Glutamatergic neuron (in vitro differentiated cells): ENCODE measurements at regions not wholly inside any gene's neighbourhood (a gene's known extent, or its start where the extent isn't known, plus 50 kb on each side); places are given as distances from the start of the nearest gene placed in this dataset.

Experiments used
- DNase-seq: peaks from one replicate; pipeline ENCODE4 v3.0.0; 2022
- H3K27ac Mint-ChIP-seq: one replicate; pipeline ENCODE4 v1.8.0; 2020; ENCODE audit warnings: mild to moderate bottlenecking, mixed read lengths, inconsistent platforms; ENCODE audit not compliant: unreplicated experiment
- H3K27me3 Mint-ChIP-seq: one replicate; pipeline ENCODE4 v1.8.0; 2020; ENCODE audit warnings: mild to moderate bottlenecking, moderate library complexity, mixed read lengths, inconsistent platforms; ENCODE audit not compliant: unreplicated experiment
- H3K36me3 Mint-ChIP-seq: one replicate; pipeline ENCODE4 v1.8.0; 2020; ENCODE audit warnings: mild to moderate bottlenecking, mixed read lengths, inconsistent platforms; ENCODE audit not compliant: unreplicated experiment
- H3K4me1 Mint-ChIP-seq: one replicate; pipeline ENCODE4 v1.8.0; 2020; ENCODE audit warnings: mild to moderate bottlenecking, low read depth, mixed read lengths, inconsistent platforms; ENCODE audit not compliant: unreplicated experiment
- H3K4me3 Mint-ChIP-seq: one replicate; pipeline ENCODE4 v1.8.0; 2020; ENCODE audit warnings: mild to moderate bottlenecking, mixed read lengths, inconsistent platforms; ENCODE audit not compliant: unreplicated experiment
- H3K9me3 Mint-ChIP-seq: one replicate; pipeline ENCODE4 v1.8.0; 2020; ENCODE audit warnings: mild to moderate bottlenecking, moderate library complexity, mixed read lengths, inconsistent platforms; ENCODE audit not compliant: unreplicated experiment
- TF ChIP-seq, protein P1 (sequence below): fragments of 200-600 bp; sonication (generic); IDR thresholded peaks from one replicate; pipeline ENCODE4 v1.5.0; 2021; ENCODE audit not compliant: partially characterized antibody, unreplicated experiment

DNA sequence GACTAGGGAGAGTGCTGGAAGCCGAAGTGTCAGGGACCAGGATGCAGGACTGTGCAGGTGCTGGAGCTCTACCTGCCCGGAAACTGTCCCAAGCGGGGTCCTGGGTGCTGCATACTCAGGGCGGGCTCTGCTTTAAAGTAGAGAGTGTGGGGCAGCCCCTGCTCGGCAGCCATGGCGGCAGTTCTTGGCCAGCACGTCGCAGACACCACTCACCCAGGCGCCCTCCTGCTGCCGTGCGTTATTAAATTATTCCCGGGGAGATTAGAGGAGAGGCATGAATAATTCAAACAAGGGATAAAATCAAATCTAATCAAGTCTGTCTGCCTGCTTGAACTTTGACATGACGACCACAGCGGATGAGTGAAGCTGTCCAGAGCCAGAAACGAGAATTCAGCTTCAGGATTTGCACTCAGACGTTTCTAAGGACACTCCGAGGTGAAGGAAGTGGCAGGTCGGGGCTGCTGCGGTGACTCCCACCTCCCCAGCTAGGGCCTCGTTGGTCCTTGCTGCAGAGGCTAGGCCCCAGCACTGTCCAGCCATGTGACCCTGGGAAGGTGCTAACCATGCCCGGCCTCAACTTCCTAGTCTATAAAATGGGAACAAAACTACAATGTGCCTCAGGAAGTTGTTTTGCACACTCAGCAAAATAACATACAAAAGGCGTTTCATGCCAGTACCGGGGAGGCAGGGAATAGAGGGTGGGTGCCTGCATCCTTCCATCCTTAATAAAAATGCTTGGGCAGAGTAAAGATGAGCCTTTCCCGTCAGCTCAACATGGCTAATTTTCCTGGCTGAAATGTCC lies 91.3 kb upstream of the ADAMTS2 start:
- peaks cover 1% of the 10 kb centered on the region for H3K27me3 Mint-ChIP-seq
- no peak overlapping the region for H3K27ac Mint-ChIP-seq
- peaks cover 12% of the 10 kb centered on the region for H3K36me3 Mint-ChIP-seq
- peaks cover 9% of the 10 kb centered on the region for H3K9me3 Mint-ChIP-seq
- no peak overlapping the region for H3K4me3 Mint-ChIP-seq
- H3K4me1 Mint-ChIP-seq = peaks cover 5% of the 10 kb centered on the region
- TF ChIP-seq, protein P1, sequence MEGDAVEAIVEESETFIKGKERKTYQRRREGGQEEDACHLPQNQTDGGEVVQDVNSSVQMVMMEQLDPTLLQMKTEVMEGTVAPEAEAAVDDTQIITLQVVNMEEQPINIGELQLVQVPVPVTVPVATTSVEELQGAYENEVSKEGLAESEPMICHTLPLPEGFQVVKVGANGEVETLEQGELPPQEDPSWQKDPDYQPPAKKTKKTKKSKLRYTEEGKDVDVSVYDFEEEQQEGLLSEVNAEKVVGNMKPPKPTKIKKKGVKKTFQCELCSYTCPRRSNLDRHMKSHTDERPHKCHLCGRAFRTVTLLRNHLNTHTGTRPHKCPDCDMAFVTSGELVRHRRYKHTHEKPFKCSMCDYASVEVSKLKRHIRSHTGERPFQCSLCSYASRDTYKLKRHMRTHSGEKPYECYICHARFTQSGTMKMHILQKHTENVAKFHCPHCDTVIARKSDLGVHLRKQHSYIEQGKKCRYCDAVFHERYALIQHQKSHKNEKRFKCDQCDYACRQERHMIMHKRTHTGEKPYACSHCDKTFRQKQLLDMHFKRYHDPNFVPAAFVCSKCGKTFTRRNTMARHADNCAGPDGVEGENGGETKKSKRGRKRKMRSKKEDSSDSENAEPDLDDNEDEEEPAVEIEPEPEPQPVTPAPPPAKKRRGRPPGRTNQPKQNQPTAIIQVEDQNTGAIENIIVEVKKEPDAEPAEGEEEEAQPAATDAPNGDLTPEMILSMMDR = no peak
- DNase-seq = no peak

DNA sequence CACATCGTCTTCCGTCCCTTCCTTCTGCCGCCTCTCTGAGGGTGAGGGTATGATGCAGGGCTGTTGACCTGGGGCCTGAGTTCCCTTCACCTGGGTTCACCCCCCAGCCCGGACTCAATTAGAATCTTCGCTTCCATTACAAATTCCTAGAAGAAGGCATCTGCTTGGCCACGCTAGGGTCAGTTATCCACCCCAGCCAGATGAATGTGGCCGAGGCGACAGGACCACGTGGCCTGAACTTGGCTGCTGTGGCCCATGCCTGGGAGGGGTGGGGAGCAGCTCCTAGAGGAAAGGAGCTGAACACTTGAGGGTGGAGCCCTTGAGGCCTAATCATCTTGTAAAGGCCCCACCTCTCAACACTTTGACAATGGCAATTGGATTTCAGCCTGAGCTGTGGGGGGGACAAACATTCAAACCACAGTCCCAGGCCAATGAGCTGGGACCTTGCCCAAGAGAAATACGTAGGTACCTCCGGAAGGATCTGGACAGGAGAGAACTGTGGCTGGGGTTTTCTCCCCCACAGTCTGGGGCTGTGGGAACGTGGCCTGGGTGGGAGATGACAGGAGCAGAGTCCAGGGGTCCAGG lies 90.6 kb upstream of the ADAMTS2 start:
- Mint-ChIP-seq H3K4me1 (peaks cover 5% of the 10 kb centered on the region), H3K36me3 (peaks cover 12% of the 10 kb centered on the region), H3K9me3 (peaks cover 11% of the 10 kb centered on the region), H3K27me3 (peaks cover 1% of the 10 kb centered on the region), H3K27ac (no peak overlapping the region), H3K4me3 (no peak overlapping the region)
- no peak for DNase-seq
- TF ChIP-seq, protein P1 = no peak

DNA sequence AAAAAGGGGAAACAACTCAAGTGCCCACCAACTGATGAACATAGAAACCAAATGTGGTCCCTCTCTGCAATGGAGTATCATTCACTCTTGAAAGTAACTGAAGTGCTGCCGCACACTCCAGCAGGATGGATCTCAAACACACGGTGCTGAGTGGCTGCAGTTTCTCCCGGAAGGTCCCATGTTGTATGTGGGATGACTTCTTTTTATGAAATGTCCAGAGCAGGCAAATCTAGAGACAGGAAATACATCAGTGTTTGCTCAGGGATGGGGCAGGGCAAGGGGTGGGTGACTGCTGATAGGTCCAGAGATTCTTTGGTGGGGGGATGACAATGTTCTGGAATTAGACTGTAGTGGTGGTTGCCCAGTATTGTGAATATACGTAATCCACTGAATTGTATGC lies 89.9 kb upstream of the ADAMTS2 start:
- peaks cover 11% of the 10 kb centered on the region for H3K9me3 Mint-ChIP-seq
- DNase-seq = no peak
- H3K27ac Mint-ChIP-seq = no peak overlapping the region
- peaks cover 5% of the 10 kb centered on the region for H3K4me1 Mint-ChIP-seq
- no peaks in the 10 kb centered on the region for H3K27me3 Mint-ChIP-seq
- TF ChIP-seq, protein P1 = no peak
- no peak overlapping the region for H3K4me3 Mint-ChIP-seq
- H3K36me3 Mint-ChIP-seq = peaks cover 12% of the 10 kb centered on the region

DNA sequence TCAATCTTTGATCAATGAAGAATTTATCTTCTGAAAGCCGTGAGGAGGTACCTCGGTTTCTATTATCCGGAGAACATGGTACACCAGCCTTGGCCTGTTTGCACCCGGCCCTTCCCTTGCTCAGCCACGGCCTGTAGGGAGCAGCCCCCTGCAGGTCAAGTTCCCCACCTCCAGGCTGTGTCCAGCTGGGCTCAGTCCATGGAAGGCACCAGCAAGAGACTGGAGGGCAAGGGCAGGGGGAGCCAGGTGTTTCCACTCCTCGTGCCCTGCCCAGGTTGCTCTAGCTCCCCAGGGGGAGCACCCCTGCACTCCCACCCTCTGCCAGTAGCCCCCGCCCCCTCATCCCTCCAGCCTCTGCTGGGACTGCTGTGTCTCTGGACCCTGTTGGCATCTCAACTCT lies 87.3 kb upstream of the ADAMTS2 start:
- Mint-ChIP-seq H3K4me3 (no peak overlapping the region), H3K27ac (no peak overlapping the region), H3K4me1 (no peaks in the 10 kb centered on the region), H3K9me3 (peaks cover 13% of the 10 kb centered on the region), H3K27me3 (peaks cover 2% of the 10 kb centered on the region), H3K36me3 (peaks cover 12% of the 10 kb centered on the region)
- TF ChIP-seq, protein P1 = no peak
- DNase-seq = no peak

DNA sequence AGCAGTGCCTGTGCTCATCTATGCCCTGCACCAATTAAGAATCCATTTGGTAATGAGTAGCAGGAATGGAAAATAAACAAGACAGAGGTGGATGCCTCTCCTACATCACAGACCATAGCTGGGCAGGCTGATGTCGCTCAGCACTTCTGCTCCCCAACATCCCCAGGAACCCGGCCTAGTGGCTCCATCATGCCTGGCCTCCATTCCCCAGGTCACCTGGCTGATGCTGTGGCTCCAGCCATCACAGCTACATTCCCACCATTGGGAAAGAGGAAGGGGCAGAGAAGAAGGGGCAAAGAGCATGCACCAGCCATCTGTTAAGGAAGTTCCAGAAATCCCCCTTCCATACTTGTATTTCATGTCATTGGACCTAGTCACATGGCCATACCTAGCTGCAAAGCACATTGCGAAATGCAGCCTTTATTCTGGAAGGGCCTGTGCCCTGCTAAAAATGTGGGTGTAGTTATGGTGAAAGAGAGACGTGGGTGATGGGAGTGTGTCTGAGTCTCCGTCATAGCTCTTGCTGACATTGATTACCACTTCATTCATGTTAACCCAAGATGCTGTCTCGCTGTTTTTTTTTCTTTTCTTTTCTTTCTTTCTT lies 86.1 kb upstream of the ADAMTS2 start:
- Mint-ChIP-seq H3K27me3 (peaks cover 2% of the 10 kb centered on the region), H3K27ac (no peak overlapping the region), H3K9me3 (peaks cover 8% of the 10 kb centered on the region), H3K4me3 (no peak overlapping the region), H3K4me1 (no peaks in the 10 kb centered on the region), H3K36me3 (peaks cover 12% of the 10 kb centered on the region)
- TF ChIP-seq, protein P1 = no peak
- no peak for DNase-seq
